Fibroblast of skin of right quadriceps (primary cell): ENCODE measurements at regions not wholly inside any gene's neighbourhood (a gene's known extent, or its start where the extent isn't known, plus 50 kb on each side); places are given as distances from the start of the nearest gene placed in this dataset.

Source experiments
- DNase-seq: peaks from one replicate; pipeline ENCODE4 v3.0.0-alpha.2; 2013

DNA sequence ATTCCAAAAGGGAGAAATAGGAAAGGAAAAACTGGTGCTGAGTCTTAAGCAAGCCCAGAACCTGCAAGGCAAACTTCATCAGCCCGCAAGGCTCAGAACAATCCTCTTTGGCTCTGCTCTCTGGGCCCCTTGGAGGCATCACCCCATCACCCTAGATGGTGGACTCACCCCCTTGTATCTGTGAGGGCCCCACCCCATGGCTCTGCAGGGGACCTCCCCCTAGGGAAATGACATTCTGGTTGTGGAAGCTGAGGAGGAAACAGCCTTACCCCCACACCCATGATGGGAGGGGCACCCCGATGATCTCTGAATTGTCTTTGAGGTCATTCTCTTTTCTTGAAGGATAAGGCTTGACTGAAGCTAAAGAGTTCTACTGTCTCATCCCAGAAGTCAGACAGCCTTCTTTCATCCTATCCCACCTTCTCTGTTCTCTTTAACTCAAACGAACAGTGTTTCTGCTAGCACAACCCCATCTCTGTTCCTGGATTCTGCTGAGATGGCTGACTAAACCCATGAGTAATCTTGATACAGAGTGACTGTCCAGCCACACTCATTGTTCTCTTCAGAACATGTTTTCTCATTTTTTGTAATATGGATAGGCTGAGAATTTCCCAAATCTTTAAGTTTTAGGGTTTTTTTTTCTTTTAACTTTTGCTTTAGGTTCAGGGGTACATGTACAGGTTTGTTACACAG, 492.1 kb upstream of the MYT1L start:
- no peak for DNase-seq

- no peak for DNase-seq
These were observed 491.1 kb upstream of the MYT1L start for GRCh38 chr2:2822143-2822542.

- DNase-seq = no peak
These were observed 481.6 kb upstream of the MYT1L start for GRCh38 chr2:2812648-2813047.

DNA sequence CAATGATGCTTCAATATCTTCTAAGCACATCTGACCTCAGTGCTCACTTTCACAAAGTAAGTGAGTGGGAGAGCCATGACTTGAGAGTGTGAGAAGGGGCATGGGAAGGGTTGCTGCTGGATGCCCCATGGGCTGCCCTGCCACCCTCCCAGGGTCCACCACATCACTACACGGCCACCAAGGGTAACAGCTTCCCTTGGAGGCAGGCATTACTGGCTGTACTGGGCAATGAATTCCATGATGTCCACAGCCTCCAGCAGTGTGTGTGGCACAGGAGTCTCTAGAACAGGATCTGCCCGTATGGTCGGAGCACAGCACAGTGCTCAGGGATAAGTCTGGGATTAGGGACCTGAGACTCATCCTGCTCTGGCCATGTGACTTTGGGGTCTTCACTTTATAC, 481.0 kb upstream of the MYT1L start:
- DNase-seq = no peak

DNA sequence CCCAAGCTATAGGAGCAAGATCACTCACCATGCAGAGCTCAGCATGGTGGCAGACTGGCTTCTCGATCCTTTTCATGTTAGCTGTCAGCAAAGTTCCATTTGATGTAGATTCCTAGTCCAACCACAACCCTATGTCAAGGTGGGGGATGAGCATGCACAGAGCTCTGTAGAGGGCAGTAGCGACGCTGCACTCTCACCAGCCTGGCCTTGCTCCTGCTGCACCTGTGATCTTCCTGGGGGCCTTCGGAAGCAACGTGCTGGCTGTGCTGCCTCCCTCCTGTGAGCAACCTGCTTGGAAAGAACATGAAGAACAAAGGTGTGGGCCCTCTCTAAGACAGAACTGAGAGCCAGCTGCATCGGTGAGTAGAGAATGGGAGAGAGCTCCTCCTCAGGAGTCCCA, 479.4 kb upstream of the MYT1L start:
- DNase-seq = no peak

- no peak for DNase-seq
These were observed 478.7 kb upstream of the MYT1L start for GRCh38 chr2:2809771-2810170.

- DNase-seq = no peak
These were observed 477.5 kb upstream of the MYT1L start for GRCh38 chr2:2808551-2809058.

DNA sequence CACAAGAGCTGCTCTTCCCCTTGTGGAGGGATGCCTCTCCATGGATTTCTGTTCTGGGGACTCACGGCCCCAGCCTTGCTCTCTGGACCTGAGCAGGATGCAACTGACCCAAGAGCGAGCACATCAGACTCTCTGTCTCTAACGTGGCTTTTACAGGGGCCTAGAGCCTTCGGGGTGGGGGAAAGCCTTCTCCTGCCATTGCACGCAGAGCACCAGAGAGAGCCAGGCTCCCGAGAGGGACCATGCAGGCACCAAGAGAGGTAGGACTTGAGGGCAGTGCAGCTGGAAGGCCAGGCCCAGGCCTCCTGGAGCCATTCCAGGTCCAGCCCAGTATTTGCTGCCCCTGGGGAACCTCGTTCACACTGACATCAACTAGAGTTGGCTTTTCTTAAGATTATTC, 475.6 kb upstream of the MYT1L start:
- DNase-seq = no peak

GRCh38 chr2:2805263-2805662, 474.2 kb upstream of the MYT1L start:
- DNase-seq = no peak

DNA sequence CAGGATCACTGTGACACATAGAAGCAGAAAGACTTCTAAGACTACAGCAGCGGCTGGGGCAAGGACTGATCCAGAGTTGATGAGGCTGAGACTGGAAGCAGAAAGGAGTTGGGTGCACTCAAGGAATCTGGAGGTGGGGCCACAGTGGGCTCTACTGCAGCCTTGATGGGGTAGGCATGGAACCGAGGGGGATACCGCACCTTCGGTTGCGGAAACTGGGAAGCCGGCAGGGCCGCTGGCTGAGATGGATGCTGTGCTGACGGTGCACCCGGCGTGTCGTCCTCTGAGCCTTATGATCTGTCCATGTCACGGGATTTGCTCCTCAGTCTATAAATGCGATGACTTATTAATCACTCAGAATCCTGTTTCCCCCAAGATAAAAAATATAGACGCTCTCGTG, 473.5 kb upstream of the MYT1L start:
- no peak for DNase-seq

DNA sequence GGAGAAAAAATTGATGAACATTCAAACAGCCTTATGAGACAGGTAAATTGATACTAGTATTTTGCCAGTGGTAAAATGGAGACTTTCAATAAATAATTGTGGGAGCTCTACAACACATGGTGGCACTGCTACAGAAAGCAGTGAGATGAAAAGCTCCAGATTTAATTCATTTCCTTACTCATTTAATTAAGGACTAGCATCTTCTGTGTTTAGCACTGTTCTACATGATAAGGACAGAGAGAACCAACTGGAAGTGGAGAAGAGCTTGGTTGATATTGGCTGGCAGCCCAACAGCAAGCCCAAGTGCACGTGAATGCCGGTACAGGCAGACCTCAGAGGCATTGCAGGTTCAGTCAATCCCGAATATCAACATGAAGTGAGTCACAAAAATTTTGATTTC, 470.4 kb upstream of the MYT1L start:
- no peak for DNase-seq

DNA sequence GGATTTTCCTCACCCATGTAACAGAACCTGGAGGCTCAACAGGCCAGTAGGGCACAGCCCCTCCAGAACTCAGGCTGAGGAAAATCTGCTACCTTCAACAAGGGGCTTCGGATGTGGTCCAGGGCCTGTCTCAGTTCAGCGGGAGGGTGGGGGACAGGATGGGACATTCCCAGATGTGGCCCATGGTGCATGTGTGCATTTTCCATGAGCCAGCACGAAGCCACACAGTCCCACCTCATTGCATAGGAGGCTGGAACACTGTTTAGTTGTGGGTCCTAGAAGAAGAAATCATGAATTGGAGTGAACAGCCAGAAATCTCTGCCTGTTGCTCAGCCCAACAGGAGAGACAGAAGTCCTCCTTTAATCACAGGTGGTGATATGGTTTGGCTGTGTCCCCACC, 469.6 kb upstream of the MYT1L start:
- no peak for DNase-seq

DNA sequence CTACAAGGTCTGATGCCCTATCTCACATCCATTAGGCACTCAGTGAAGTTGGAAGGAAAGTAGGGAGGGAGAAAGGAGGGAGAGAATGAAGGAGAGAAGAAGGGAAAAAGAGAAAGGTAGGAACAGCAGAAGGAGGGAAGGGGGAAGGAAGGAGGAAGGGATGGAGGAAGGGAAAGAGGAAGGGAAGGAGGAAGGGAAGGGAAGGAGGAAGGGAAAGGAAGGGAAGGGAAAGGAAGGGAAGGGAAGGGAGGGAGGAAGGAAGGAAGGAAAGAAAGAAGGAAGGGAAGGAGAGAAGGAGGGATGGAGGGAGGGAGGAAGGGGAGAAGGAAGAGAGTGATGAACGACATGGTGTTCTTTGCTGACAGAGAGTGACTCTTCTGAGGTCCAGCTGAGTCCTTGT, 468.9 kb upstream of the MYT1L start:
- DNase-seq = no peak

DNA sequence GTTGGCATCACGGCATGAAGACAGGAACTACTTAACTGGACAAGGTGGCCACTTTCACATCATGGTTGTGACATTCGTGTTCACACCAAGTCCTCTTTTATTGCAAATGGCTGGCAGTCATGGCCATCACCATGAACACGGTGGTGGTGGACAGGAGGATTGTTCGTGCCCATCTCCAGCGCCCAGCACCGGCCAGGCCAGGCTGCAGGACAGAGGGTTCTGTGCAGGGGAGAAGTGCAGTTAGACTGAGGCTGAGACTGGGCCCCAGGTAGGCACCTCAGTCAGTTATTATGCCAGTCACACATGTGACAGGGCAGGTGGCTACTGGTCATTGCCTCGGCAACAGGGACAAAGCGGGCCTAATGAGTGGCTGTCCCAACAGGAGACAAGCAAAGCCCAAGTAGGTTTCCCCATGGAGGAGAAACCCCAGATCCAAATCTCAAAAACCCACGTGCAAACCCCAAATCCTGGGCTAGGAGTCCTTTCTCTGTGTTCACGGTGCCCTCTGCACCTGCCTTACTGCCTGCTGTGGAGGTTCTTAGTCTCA, 468.1 kb upstream of the MYT1L start:
- no peak for DNase-seq

DNA sequence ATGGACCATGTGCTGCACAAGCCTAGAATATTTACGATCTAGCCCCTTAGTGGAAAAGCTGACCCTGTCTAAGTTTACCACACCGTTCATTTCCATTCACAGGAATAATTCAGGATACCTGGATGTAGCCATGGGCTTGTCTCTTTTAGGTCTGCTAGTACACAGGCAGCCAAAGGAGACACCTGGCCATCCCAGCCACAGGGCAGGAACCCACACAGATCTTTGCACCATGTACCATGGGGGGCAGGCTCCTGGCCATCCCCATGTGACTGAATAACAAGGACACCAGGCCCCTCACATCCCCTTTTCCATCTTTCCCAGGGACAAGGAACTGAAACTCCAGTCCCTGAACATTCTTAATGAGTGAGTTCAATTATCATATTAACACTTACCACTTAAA, 467.3 kb upstream of the MYT1L start:
- DNase-seq = no peak

- no peak for DNase-seq
These were observed 466.7 kb upstream of the MYT1L start for GRCh38 chr2:2797797-2798196.

- DNase-seq = no peak
These were observed 465.1 kb upstream of the MYT1L start for GRCh38 chr2:2796207-2796606.

DNA sequence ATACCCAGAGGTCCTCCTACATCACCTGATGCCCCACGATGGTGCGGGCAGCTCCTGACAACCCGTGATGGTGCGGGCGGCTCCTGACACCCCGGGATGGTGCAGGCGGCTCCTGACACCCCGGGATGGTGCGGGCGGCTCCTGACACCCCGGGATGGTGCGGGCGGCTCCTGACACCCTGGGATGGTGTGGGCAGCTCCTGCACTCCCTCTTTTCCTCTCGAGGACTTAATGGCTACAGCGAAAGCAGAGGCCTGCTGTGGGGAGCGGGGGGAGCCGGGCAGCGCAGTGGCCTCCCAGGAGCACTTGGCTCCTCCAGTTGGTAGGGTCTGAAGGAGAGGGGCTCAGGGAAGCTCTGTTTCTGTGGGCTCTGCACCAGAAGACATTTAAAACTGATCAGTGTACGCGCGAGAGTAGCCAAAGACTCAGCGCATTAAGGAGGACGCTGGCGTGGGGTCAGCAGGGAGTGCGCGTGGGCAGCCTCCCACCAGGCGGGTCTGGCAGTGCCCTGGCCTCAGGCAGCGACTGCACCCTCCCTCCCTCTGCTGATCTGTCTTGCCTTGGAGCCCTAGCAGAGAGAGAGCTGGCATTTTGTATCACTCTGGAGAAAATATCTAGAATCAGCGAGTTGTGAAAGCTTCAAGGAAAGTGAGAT, 464.5 kb upstream of the MYT1L start:
- no peak for DNase-seq

GRCh38 chr2:2793925-2794560, 463.0 kb upstream of the MYT1L start:
- no peak for DNase-seq

GRCh38 chr2:2793514-2793913, 462.4 kb upstream of the MYT1L start:
- DNase-seq = no peak

DNA sequence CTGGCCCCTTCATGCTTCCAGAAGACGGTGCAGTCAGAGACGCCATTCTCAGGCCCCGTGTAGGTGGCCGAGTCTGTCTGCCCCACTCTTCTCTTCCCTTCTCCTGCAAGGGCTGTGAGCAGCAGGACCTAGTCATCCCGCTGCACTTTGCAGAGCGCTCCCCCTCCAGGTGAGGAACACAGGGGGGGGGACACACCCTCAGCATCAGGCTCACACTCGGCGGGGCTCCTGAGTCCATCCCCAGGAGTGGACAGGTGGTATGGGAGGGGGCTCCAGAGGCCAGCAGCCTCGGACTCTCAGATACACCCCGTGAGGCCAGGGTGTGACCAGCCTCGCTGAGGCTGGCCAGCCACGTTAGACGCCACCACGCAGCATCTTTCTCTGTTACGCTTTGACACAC, 460.5 kb upstream of the MYT1L start:
- DNase-seq = no peak

DNA sequence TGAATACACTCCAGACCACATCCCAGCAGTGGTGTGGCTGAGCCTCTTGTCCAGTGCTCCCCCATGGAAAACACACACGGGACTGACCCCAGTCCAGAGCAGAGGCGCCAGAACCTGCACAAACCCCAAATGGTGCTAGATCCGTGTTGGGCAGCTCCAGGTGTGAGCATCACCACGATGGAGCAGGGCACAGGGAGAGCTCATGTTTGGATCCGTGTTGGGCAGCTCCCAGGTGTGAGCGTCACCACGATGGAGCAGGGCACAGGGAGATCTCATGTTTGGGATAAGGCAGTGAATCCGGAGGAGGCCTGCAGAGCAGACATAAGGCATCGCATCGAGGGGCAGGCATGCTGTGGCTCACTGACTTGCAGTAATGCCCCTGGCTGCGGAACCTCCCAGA, 460.0 kb upstream of the MYT1L start:
- no peak for DNase-seq

GRCh38 chr2:2788076-2788475, 457.0 kb upstream of the MYT1L start:
- DNase-seq = no peak

- no peak for DNase-seq
These were observed 456.3 kb upstream of the MYT1L start for GRCh38 chr2:2787301-2787907.
